ENCODE measurements at regions not wholly inside any gene's neighbourhood (a gene's known extent, or its start where the extent isn't known, plus 50 kb on each side); places are given as distances from the start of the nearest gene placed in this dataset.

- no peak for DNase-seq
- no peaks in the 10 kb centered on the region for H3K9me3 ChIP-seq
- intact Hi-C loops (cut with DNase I), result no loop called here
- TF ChIP-seq POLR2A (IDR thresholded peaks at IDR 0.05) (no peak), EP300 (IDR thresholded peaks at IDR 0.05) (no peak), CTCF (IDR thresholded peaks at IDR 0.05) (no peak)
- no peaks in the 10 kb centered on the region for H3K36me3 ChIP-seq
- H3K4me3 ChIP-seq, result no peak overlapping the region
- no peak overlapping the region for H3K27ac ChIP-seq
- no peaks in the 10 kb centered on the region for H3K4me1 ChIP-seq (ENCODE audit: insufficient read depth)
- WGBS, 3 donors, result 9 to 25% (median 15%) methylated on average over 2 of the region's 2 CpGs
- H3K27me3 ChIP-seq, result no peaks in the 10 kb centered on the region
Observed at GRCh38 chr1:76012341-76013205, 62.0 kb upstream of the ST6GALNAC3 start.

GRCh38 chr1:76013206-76013581 is 61.4 kb upstream of the ST6GALNAC3 start:
- H3K27ac ChIP-seq, result no peak overlapping the region
- no peaks in the 10 kb centered on the region for H3K9me3 ChIP-seq
- H3K4me1 ChIP-seq (ENCODE audit: insufficient read depth), result no peaks in the 10 kb centered on the region
- TF ChIP-seq CTCF (IDR thresholded peaks at IDR 0.05) (no peak), POLR2A (IDR thresholded peaks at IDR 0.05) (no peak), EP300 (IDR thresholded peaks at IDR 0.05) (no peak)
- no peak overlapping the region for H3K4me3 ChIP-seq
- intact Hi-C loops (cut with DNase I), result no loop called here
- no peak for DNase-seq
- no peaks in the 10 kb centered on the region for H3K27me3 ChIP-seq
- H3K36me3 ChIP-seq, result no peaks in the 10 kb centered on the region

GRCh38 chr1:76015478-76016103 is 59.0 kb upstream of the ST6GALNAC3 start:
- TF ChIP-seq EP300 (IDR thresholded peaks at IDR 0.05), result no peak
- no peak for TF ChIP-seq POLR2A (IDR thresholded peaks at IDR 0.05)
- no peak for TF ChIP-seq CTCF (IDR thresholded peaks at IDR 0.05)
- intact Hi-C loops (cut with DNase I), result no loop called here
- DNase-seq, result no peak
- no peaks in the 10 kb centered on the region for H3K9me3 ChIP-seq
- no peak overlapping the region for H3K4me3 ChIP-seq
- H3K4me1 ChIP-seq (ENCODE audit: insufficient read depth), result no peaks in the 10 kb centered on the region
- no peak overlapping the region for H3K27ac ChIP-seq
- H3K27me3 ChIP-seq, result no peaks in the 10 kb centered on the region
- WGBS, 3 donors, result 95 to 100% (median 98%) methylated on average over 1 of the region's 1 CpG
- H3K36me3 ChIP-seq, result no peaks in the 10 kb centered on the region

GRCh38 chr1:76018045-76018444 is 56.5 kb upstream of the ST6GALNAC3 start:
- DNase-seq, result no peak
- no peaks in the 10 kb centered on the region for H3K36me3 ChIP-seq
- WGBS, 3 donors, result 45 to 64% (median 55%) methylated on average over 2 of the region's 2 CpGs
- no peaks in the 10 kb centered on the region for H3K4me1 ChIP-seq (ENCODE audit: insufficient read depth)
- TF ChIP-seq POLR2A (IDR thresholded peaks at IDR 0.05) (no peak), EP300 (IDR thresholded peaks at IDR 0.05) (no peak), CTCF (IDR thresholded peaks at IDR 0.05) (no peak)
- no peak overlapping the region for H3K27ac ChIP-seq
- H3K9me3 ChIP-seq, result no peaks in the 10 kb centered on the region
- H3K4me3 ChIP-seq, result no peak overlapping the region
- no peaks in the 10 kb centered on the region for H3K27me3 ChIP-seq
- intact Hi-C loops (cut with DNase I), result no loop called here
